IMR-90 (cell line): ENCODE measurements at regions not wholly inside any gene's neighbourhood (a gene's known extent, or its start where the extent isn't known, plus 50 kb on each side); places are given as distances from the start of the nearest gene placed in this dataset.

Experiments
- ATAC-seq: fragments of 200-7000 bp; cut with Tn5 transposase; 2 replicates; pipeline ENCODE4 v1.9.1; 2020; ENCODE audit warnings: low read depth, mild to moderate bottlenecking, moderate library complexity
- BruUV-seq: library from RNA; stranded (reverse); fragments of 400-500 nt; replicated peaks from 2 replicates; lab custom pipeline; 2021; lab: Mats Ljungman, UMichigan
- CTCF ChIA-PET: fragments of 300-600 bp; formaldehyde crosslinking; extraction: SDS; loops from one replicate; lab custom pipeline; 2021; ENCODE audit warnings: antibody characterized with exemption; lab: Yijun Ruan, JAX
- POLR2A ChIA-PET: fragments of 300-600 bp; sonication (Branson Sonifier 250); formaldehyde crosslinking; loops from one replicate; lab custom pipeline; 2022; ENCODE audit warnings: antibody characterized with exemption; ENCODE audit not compliant: unreplicated experiment; lab: Charles Lee
- DNase-seq: peaks from one replicate; pipeline ENCODE4 v3.0.0; 2013
- H2AFZ ChIP-seq: replicated peaks from 2 replicates; pipeline ENCODE3; 2013; ENCODE audit warnings: low read length, mild to moderate bottlenecking; ENCODE audit not compliant: poor library complexity
- H2AK5ac ChIP-seq: 2 replicates; pipeline ENCODE4 v1.6.1; 2013; ENCODE audit warnings: low read depth, low read length, inconsistent platforms
- H2AK9ac ChIP-seq: replicated peaks from 2 replicates; pipeline ENCODE3; 2013; ENCODE audit warnings: mild to moderate bottlenecking, low read depth, low read length, moderate library complexity; ENCODE audit not compliant: poor library complexity
- H2BK120ac ChIP-seq: 2 replicates; pipeline ENCODE4 v1.6.1; 2013; ENCODE audit warnings: low read depth, low read length, inconsistent platforms
- H2BK15ac ChIP-seq: 3 replicates; pipeline ENCODE4 v1.6.1; 2013; ENCODE audit warnings: low read depth, low read length, inconsistent platforms
- H2BK20ac ChIP-seq: 2 replicates; pipeline ENCODE4 v1.6.1; 2013; ENCODE audit warnings: low read depth, mild to moderate bottlenecking, inconsistent platforms, low read length, moderate library complexity
- H2BK5ac ChIP-seq: 2 replicates; pipeline ENCODE4 v1.6.1; 2013; ENCODE audit warnings: mild to moderate bottlenecking, low read depth, low read length, inconsistent platforms; ENCODE audit not compliant: poor library complexity, severe bottlenecking
- H3K14ac ChIP-seq: replicated peaks from 2 replicates; pipeline ENCODE4 v1.6.1; 2013; ENCODE audit warnings: low read depth, low read length, inconsistent platforms
- H3K18ac ChIP-seq: 2 replicates; pipeline ENCODE4 v1.6.1; 2013; ENCODE audit warnings: low read depth, low read length, control low read depth
- H3K23ac ChIP-seq: 2 replicates; pipeline ENCODE4 v1.6.1; 2013; ENCODE audit warnings: low read depth, low read length, inconsistent platforms
- H3K27ac ChIP-seq: 2 replicates; pipeline ENCODE4 v1.5.1; 2013; ENCODE audit warnings: mild to moderate bottlenecking, control low read depth, low read length; ENCODE audit not compliant: insufficient read depth
- H3K27me3 ChIP-seq: 2 replicates; pipeline ENCODE4 v1.6.1; 2013; ENCODE audit warnings: low read length; ENCODE audit not compliant: control insufficient read depth, insufficient read depth
- H3K36me3 ChIP-seq: 2 replicates; pipeline ENCODE4 v1.6.1; 2013; ENCODE audit warnings: low read length, mixed read lengths; ENCODE audit not compliant: control insufficient read depth, insufficient read depth
- H3K4ac ChIP-seq: 2 replicates; pipeline ENCODE4 v1.6.1; 2013; ENCODE audit warnings: low read depth, low read length, inconsistent platforms
- H3K4me1 ChIP-seq: 2 replicates; pipeline ENCODE4 v1.6.1; 2013; ENCODE audit warnings: low read length, mixed read lengths; ENCODE audit not compliant: control insufficient read depth, insufficient read depth
- H3K4me2 ChIP-seq: 2 replicates; pipeline ENCODE4 v1.6.1; 2013; ENCODE audit warnings: low read depth, mild to moderate bottlenecking, control low read depth, low read length, moderate library complexity
- H3K4me3 ChIP-seq: 2 replicates; pipeline ENCODE4 v1.5.1; 2013; ENCODE audit warnings: low read depth, mild to moderate bottlenecking, control low read depth, low read length, moderate library complexity; ENCODE audit not compliant: insufficient read depth
- H3K56ac ChIP-seq: 2 replicates; pipeline ENCODE4 v1.6.1; 2013; ENCODE audit warnings: low read length, inconsistent platforms; ENCODE audit not compliant: insufficient read depth; ENCODE audit errors: extremely low read depth
- H3K79me1 ChIP-seq, 2 experiments: 2 replicates each; pipeline ENCODE4 v1.6.1; 2013; ENCODE audit warnings: low read length in 2 of 2, inconsistent platforms in 1 of 2, low read depth in 1 of 2
- H3K9ac ChIP-seq: 2 replicates; pipeline ENCODE4 v1.6.1; 2013; ENCODE audit warnings: low read depth, low read length, control low read depth
- H3K9me1 ChIP-seq: 2 replicates; pipeline ENCODE4 v1.6.1; 2013; ENCODE audit warnings: low read length, inconsistent platforms; ENCODE audit not compliant: insufficient read depth
- H3K9me3 ChIP-seq: 2 replicates; pipeline ENCODE4 v1.6.1; 2013; ENCODE audit warnings: low read length; ENCODE audit not compliant: control insufficient read depth, insufficient read depth
- H4K20me1 ChIP-seq: 2 replicates; pipeline ENCODE4 v1.6.1; 2013; ENCODE audit warnings: low read length, inconsistent platforms; ENCODE audit not compliant: insufficient read depth
- H4K5ac ChIP-seq: 2 replicates; pipeline ENCODE4 v1.6.1; 2013; ENCODE audit warnings: mild to moderate bottlenecking, low read depth, low read length, control low read depth
- H4K8ac ChIP-seq, 2 experiments: 2 replicates each; pipeline ENCODE4 v1.6.1; 2013; ENCODE audit warnings: low read depth in 2 of 2, low read length in 2 of 2, control low read depth in 1 of 2, inconsistent platforms in 1 of 2
- H4K91ac ChIP-seq: 2 replicates; pipeline ENCODE4 v1.6.1; 2013; ENCODE audit warnings: low read depth, low read length, inconsistent platforms; ENCODE audit not compliant: insufficient read depth
- FOS ChIP-seq: fragments of 150-350 bp; IDR thresholded peaks from 2 replicates; pipeline ENCODE4 v1.6.1; 2016; ENCODE audit warnings: low read depth, low read length
- MAZ ChIP-seq: IDR thresholded peaks from 2 replicates; pipeline ENCODE4 v1.6.1; 2012; ENCODE audit warnings: low read depth, mild to moderate bottlenecking, low read length, improper control_type of control experiment, moderate library complexity, borderline replicate concordance
- NFE2L2 ChIP-seq: fragments of 150-350 bp; IDR thresholded peaks from 2 replicates; pipeline ENCODE4 v1.6.1; 2016; ENCODE audit warnings: low read depth, mild to moderate bottlenecking, low read length
- POLR2A ChIP-seq: IDR thresholded peaks from 2 replicates; pipeline ENCODE4 v1.6.1; 2012; ENCODE audit warnings: mild to moderate bottlenecking, low read depth, low read length
- RCOR1 ChIP-seq: IDR thresholded peaks from 2 replicates; pipeline ENCODE4 v1.6.1; 2012; ENCODE audit warnings: mild to moderate bottlenecking, low read length, improper control_type of control experiment; ENCODE audit not compliant: insufficient replicate concordance
- RFX5 ChIP-seq: IDR thresholded peaks from 2 replicates; pipeline ENCODE4 v1.8.0; 2012; ENCODE audit warnings: low read depth, mild to moderate bottlenecking, low read length, moderate library complexity
- SMC3 ChIP-seq: fragments of 150-350 bp; IDR thresholded peaks from 2 replicates; pipeline ENCODE4 v1.6.1; 2016; ENCODE audit warnings: low read depth, mild to moderate bottlenecking, antibody characterized with exemption, low read length, moderate library complexity
- WGBS, 2 experiments: methylation state at CpG; one replicate each; pipeline versions ENCODE4 v1.1.5 to v1.1.7; 2013; ENCODE audit warnings: missing lambda C conversion rate in 2 of 2; ENCODE audit not compliant: insufficient read length in 1 of 2; ENCODE audit errors: extremely low coverage in 2 of 2; 5-methylcytosine and 5-hydroxymethylcytosine counted together
- dilution Hi-C: fragments of 300-500 bp; cut with HindIII; formaldehyde crosslinking; loops from one replicate; pipeline ENCODE4 v1.14.3; 2018; ENCODE audit warnings: low sequenced_read_pairs; ENCODE audit not compliant: unreplicated experiment
- in situ Hi-C: fragments of 300-500 bp; cut with MboI; formaldehyde crosslinking; loops from 3 replicates; pipeline ENCODE4 v1.14.3; 2019; ENCODE audit warnings: low sequenced_read_pairs, inconsistent platforms, mixed read lengths
- intact Hi-C: fragments of 100-400 bp; cut with micrococcal nuclease; formaldehyde crosslinking; loops from 2 replicates; pipeline ENCODE4 v1.10.0; 2022

- Histone ChIP-seq H3K9me1 (no peaks in the 10 kb centered on the region), H2BK20ac (no peak overlapping the region), H2AK5ac (no peak overlapping the region), H3K18ac (no peak overlapping the region), H3K14ac (no peak overlapping the region), H2BK15ac (no peak overlapping the region), H3K27me3 (no peaks in the 10 kb centered on the region), H3K23ac (no peak overlapping the region), H3K27ac (no peak overlapping the region), H3K9ac (no peak overlapping the region), H2BK120ac (no peak overlapping the region), H4K5ac (no peak overlapping the region), H3K36me3 (no peaks in the 10 kb centered on the region), H3K4me1 (no peaks in the 10 kb centered on the region), H3K4me2 (no peak overlapping the region), H4K91ac (no peak overlapping the region), H3K4me3 (no peak overlapping the region), H3K9me3 (no peaks in the 10 kb centered on the region), H3K56ac (no peak overlapping the region), H2AFZ (no peak overlapping the region), H2BK5ac (no peak overlapping the region), H3K79me1 (no peaks in the 10 kb centered on the region), H2AK9ac (no peak overlapping the region), H4K8ac (no peak overlapping the region), H3K4ac (no peak overlapping the region), H4K20me1 (no peaks in the 10 kb centered on the region)
- intact Hi-C loops = no loop called here
- dilution Hi-C loops = no loop called here
- DNase-seq = no peak
- ATAC-seq = no peak
- ChIA-PET POLR2A (no interaction called here), CTCF (no interaction called here)
- TF ChIP-seq NFE2L2 = no peak
- no peak for TF ChIP-seq MAZ
- TF ChIP-seq RCOR1 = no peak
- TF ChIP-seq RFX5 = no peak
- no peak for TF ChIP-seq POLR2A
- no peak for TF ChIP-seq SMC3
- TF ChIP-seq FOS = no peak
- 22% methylated on average over 1 of the region's 4 CpGs; no CpG with 5 or more reads in 1 of the 2 experiments for WGBS, 2 experiments
- in situ Hi-C loops = no loop called here
- BruUV-seq = no TSS peak
Observed at GRCh38 chr13:78758549-78758948, 99.6 kb upstream of the OBI1 start.
